ENCODE measurements at regions not wholly inside any gene's neighbourhood (a gene's known extent, or its start where the extent isn't known, plus 50 kb on each side); places are given as distances from the start of the nearest gene placed in this dataset.

DNA sequence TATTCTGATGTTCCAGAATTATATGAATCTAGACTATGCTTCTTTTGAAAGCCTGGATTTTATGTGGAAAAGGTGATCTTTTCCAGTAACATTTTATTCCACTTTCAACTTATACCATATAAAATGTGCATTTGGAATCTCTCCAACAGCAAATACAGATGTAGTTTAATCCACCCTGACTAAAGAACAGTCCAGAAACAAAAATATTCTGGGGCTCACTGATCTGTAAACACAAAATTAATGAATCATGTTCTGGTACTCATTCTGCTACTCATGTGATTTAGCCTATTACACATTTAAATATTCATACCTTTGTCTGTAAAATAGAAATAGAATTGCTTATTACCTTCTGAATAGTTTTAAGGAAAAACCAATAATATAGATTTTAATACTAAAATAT, 125.8 kb downstream of the ARRDC3 start:
- DNase-seq (ENCODE audit: low read depth in 2 of 2), result peak in 1 of 2 donors; percentile 22
- no peak for TF ChIP-seq CTCF (IDR thresholded peaks at IDR 0.05; ENCODE audit: low read depth, low read length)
- H3K4me3 ChIP-seq (replicated peaks in 1 of 2; ENCODE audit: low read depth in 2 of 2, low read length in 2 of 2), result no peak overlapping the region

DNA sequence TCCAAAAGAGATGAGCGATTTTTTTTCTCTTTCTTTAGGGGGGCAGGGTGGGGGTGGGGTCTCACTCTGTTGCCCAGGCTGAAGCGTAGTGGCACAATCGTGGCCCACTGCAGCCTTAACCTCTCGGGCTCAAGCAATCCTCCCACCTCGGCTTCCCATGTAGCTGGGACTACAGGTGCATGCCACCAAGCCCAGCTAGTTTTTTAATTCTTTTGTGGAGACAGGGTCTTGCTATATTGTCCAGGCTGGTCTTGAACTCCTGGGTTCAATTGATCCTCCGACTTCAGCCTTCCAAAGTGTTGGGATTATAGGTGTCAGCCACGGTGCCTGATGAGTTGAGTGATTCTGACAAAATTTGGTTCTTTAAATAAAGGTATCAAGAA, 127.0 kb downstream of the ARRDC3 start:
- DNase-seq (ENCODE audit: low read depth in 2 of 2), result no peak
- no peak for TF ChIP-seq CTCF (IDR thresholded peaks at IDR 0.05; ENCODE audit: low read depth, low read length)
- no peak overlapping the region for H3K4me3 ChIP-seq (replicated peaks in 1 of 2; ENCODE audit: low read depth in 2 of 2, low read length in 2 of 2)

- no peak overlapping the region for H3K4me3 ChIP-seq (replicated peaks in 1 of 2; ENCODE audit: low read depth in 2 of 2, low read length in 2 of 2)
- no peak for DNase-seq (ENCODE audit: low read depth in 2 of 2)
- TF ChIP-seq CTCF (IDR thresholded peaks at IDR 0.05; ENCODE audit: low read depth, low read length), result no peak
These were observed 127.5 kb downstream of the ARRDC3 start for GRCh38 chr5:91255396-91256141.

DNA sequence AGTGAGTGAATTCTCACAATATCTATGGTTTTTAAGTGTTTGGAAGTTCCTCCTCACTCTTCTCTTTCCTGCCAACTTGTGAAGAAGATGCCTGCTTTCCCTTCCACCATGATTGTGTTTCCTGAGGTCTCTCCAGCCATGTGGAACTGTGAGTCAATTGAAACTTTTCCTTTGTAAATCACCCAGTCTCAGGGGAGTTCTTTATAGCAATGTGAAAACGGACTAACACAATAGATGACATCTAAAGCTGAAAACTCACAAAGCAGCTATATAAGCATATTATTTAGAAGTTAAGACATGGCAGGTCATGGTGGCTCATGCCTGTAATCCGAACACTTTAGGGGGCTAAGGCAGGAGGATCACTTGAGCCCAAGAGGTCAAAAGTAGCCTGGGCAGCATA, 130.2 kb downstream of the ARRDC3 start:
- H3K4me3 ChIP-seq (replicated peaks in 1 of 2; ENCODE audit: low read depth in 2 of 2, low read length in 2 of 2), result no peak overlapping the region

GRCh38 chr5:91245871-91246270, 137.2 kb downstream of the ARRDC3 start:
- no peak overlapping the region for H3K4me3 ChIP-seq (replicated peaks in 1 of 2; ENCODE audit: low read depth in 2 of 2, low read length in 2 of 2)
- no peak for TF ChIP-seq CTCF (IDR thresholded peaks at IDR 0.05; ENCODE audit: low read depth, low read length)
- peak; percentile 13 to 47 for DNase-seq (ENCODE audit: low read depth in 2 of 2)

More for the DNA sequence above, 130.2 kb downstream of the ARRDC3 start:
- no peak for TF ChIP-seq CTCF (IDR thresholded peaks at IDR 0.05; ENCODE audit: low read depth, low read length)
- peak in 1 of 2 donors; percentile 52 for DNase-seq (ENCODE audit: low read depth in 2 of 2)

GRCh38 chr5:91245074-91245452, 138.1 kb downstream of the ARRDC3 start:
- DNase-seq (ENCODE audit: low read depth in 2 of 2), result no peak
- no peak for TF ChIP-seq CTCF (IDR thresholded peaks at IDR 0.05; ENCODE audit: low read depth, low read length)

More at GRCh38 chr5:91245074-91245452, 138.1 kb downstream of the ARRDC3 start:
- no peak overlapping the region for H3K4me3 ChIP-seq (replicated peaks in 1 of 2; ENCODE audit: low read depth in 2 of 2, low read length in 2 of 2)

Measured in cardiac fibroblast (primary cell).